Upper lobe of left lung (tissue), 4 donors: ENCODE measurements at regions not wholly inside any gene's neighbourhood (a gene's known extent, or its start where the extent isn't known, plus 50 kb on each side); places are given as distances from the start of the nearest gene placed in this dataset.

Source experiments
- CTCF ChIP-seq, 6 experiments: fragments of 450-650 bp in 4 of 6; fragments of 200-600 bp in 2 of 6; sonication (generic) in 2 of 6; IDR thresholded peaks; one replicate each; pipeline ENCODE4 v1.5.1; 2016 to 2019; ENCODE audit warnings: antibody characterized with exemption in 6 of 6
- EP300 ChIP-seq, 4 donors: sonication (generic); formaldehyde crosslinking; IDR thresholded peaks; one replicate each; pipeline ENCODE4 v1.5.1; 2017; ENCODE audit warnings: antibody characterized with exemption in 4 of 4, control low read depth in 2 of 4
- POLR2AphosphoS5 ChIP-seq, 2 donors: sonication (generic); formaldehyde crosslinking; IDR thresholded peaks; one replicate each; pipeline ENCODE4 v1.5.1; 2017; ENCODE audit warnings: antibody characterized with exemption in 2 of 2

DNA sequence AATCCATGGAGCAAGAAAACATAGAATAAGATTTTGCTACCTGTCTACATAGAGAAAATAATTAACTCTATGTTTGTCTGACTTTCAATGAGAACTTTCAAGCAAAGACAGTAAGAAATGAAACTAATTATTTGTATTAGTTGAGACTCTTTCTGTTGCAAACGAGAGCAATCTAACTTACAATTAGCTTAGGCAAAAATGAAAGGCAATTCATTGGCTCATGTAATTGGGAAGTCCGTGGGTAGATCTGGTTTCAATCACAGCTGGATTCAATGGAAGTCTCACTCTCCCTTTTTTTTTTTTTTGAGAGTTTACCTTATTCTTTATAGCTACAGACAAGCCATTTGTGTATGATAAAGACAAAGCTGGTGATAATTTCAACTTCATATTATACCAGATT, 68.2 kb upstream of the STXBP5 start:
- TF ChIP-seq CTCF (IDR thresholded peaks at IDR 0.05) = no peak
- TF ChIP-seq EP300 (IDR thresholded peaks at IDR 0.05) = no peak
- TF ChIP-seq POLR2AphosphoS5 (IDR thresholded peaks at IDR 0.05) = no peak
